HEK293 (cell line): ENCODE measurements at regions not wholly inside any gene's neighbourhood (a gene's known extent, or its start where the extent isn't known, plus 50 kb on each side); places are given as distances from the start of the nearest gene placed in this dataset.

Experiments
- CTCF ChIA-PET: fragments of 350-600 bp; formaldehyde crosslinking; extraction: SDS; loops from one replicate; lab custom pipeline; 2021; ENCODE audit warnings: antibody characterized with exemption; lab: Yijun Ruan, JAX
- POLR2A ChIA-PET: fragments of 300-600 bp; formaldehyde crosslinking; extraction: SDS; loops from one replicate; lab custom pipeline; 2020; ENCODE audit warnings: antibody characterized with exemption, inconsistent platforms; lab: Yijun Ruan, JAX
- H3K27ac ChIP-seq: fragments of 200-500 bp; sonication (Bioruptor generic); 2 replicates; pipeline ENCODE4 v1.5.1; 2014; ENCODE audit warnings: low read depth, low read length, control low read depth, inconsistent platforms; ENCODE audit errors: extremely low read depth
- H3K36me3 ChIP-seq, 2 experiments: fragments of 200-500 bp in 1 of 2; sonication (Bioruptor generic) in 1 of 2; 1 replicate in 1 of 2; 2 replicates in 1 of 2; pipeline ENCODE4 v1.5.1; 2014 to 2017; ENCODE audit warnings: inconsistent platforms in 2 of 2, low read length in 2 of 2; ENCODE audit not compliant: control insufficient read depth in 2 of 2, insufficient read depth in 1 of 2
- H3K4me1 ChIP-seq: fragments of 200-500 bp; sonication (Bioruptor generic); 2 replicates; pipeline ENCODE4 v1.5.1; 2014; ENCODE audit warnings: mild to moderate bottlenecking, low read length, inconsistent platforms; ENCODE audit not compliant: control insufficient read depth, insufficient read depth
- H3K4me3 ChIP-seq: 2 replicates; pipeline ENCODE4 v1.5.1; 2011; ENCODE audit warnings: low read depth, mild to moderate bottlenecking, control low read depth, low read length, moderate library complexity
- H3K9me3 ChIP-seq: fragments of 200-500 bp; sonication (Bioruptor generic); 2 replicates; pipeline ENCODE4 v1.5.1; 2014; ENCODE audit warnings: low read depth, low read length, inconsistent platforms; ENCODE audit not compliant: control insufficient read depth, insufficient read depth
- BCL11B ChIP-seq: fragments of 450-650 bp; formaldehyde crosslinking; IDR thresholded peaks from 2 replicates; pipeline ENCODE4 v1.5.1; 2016; ENCODE audit warnings: low read depth, missing biosample characterization, missing genetic modification characterization
- ELK4 ChIP-seq: IDR thresholded peaks from 2 replicates; pipeline ENCODE4 v1.6.1; 2011; ENCODE audit warnings: mild to moderate bottlenecking, low read depth, low read length, borderline replicate concordance
- GLIS1 ChIP-seq: fragments of 450-650 bp; formaldehyde crosslinking; IDR thresholded peaks from 2 replicates; pipeline ENCODE4 v1.5.1; 2016; ENCODE audit warnings: missing biosample characterization, missing genetic modification characterization
- GLIS2 ChIP-seq: fragments of 450-650 bp; formaldehyde crosslinking; IDR thresholded peaks from 2 replicates; pipeline ENCODE4 v1.5.1; 2016; ENCODE audit warnings: missing biosample characterization, missing genetic modification characterization
- HOXC10 ChIP-seq: sonication (generic); formaldehyde crosslinking; IDR thresholded peaks from 2 replicates; pipeline ENCODE4 v1.8.1; 2023; ENCODE audit warnings: mild to moderate bottlenecking, missing genetic modification reagents
- KLF10 ChIP-seq: fragments of 450-650 bp; IDR thresholded peaks from 2 replicates; pipeline ENCODE4 v1.5.1; 2018; ENCODE audit warnings: missing biosample characterization, mild to moderate bottlenecking, missing genetic modification characterization
- SP7 ChIP-seq: fragments of 450-650 bp; formaldehyde crosslinking; IDR thresholded peaks from 2 replicates; pipeline ENCODE4 v1.5.1; 2016; ENCODE audit warnings: missing biosample characterization, missing genetic modification characterization
- TCF7L2 ChIP-seq: IDR thresholded peaks from 2 replicates; pipeline ENCODE4 v1.6.1; 2011; ENCODE audit warnings: low read depth, mild to moderate bottlenecking, inconsistent platforms, low read length, moderate library complexity, borderline replicate concordance
- ZBTB11 ChIP-seq: fragments of 450-650 bp; formaldehyde crosslinking; conservative IDR thresholded peaks from 2 replicates; pipeline ENCODE4 v1.5.1; 2016; ENCODE audit warnings: low read depth, missing biosample characterization, missing genetic modification characterization
- ZBTB49 ChIP-seq: fragments of 450-650 bp; formaldehyde crosslinking; IDR thresholded peaks from 2 replicates; pipeline ENCODE4 v1.5.1; 2016; ENCODE audit warnings: missing biosample characterization, missing genetic modification characterization, low read depth
- ZNF140 ChIP-seq: fragments of 450-650 bp; formaldehyde crosslinking; IDR thresholded peaks from 2 replicates; pipeline ENCODE4 v1.5.1; 2016; ENCODE audit warnings: missing biosample characterization, missing genetic modification characterization
- ZNF184 ChIP-seq: fragments of 450-650 bp; IDR thresholded peaks from 2 replicates; pipeline ENCODE4 v1.5.1; 2018; ENCODE audit warnings: missing biosample characterization, mild to moderate bottlenecking, missing genetic modification characterization
- ZNF221 ChIP-seq: fragments of 450-650 bp; formaldehyde crosslinking; IDR thresholded peaks from 2 replicates; pipeline ENCODE4 v1.5.1; 2017; ENCODE audit warnings: missing biosample characterization, missing genetic modification characterization, borderline replicate concordance
- ZNF223 ChIP-seq: fragments of 450-650 bp; formaldehyde crosslinking; IDR thresholded peaks from 2 replicates; pipeline ENCODE4 v1.5.1; 2016; ENCODE audit warnings: missing biosample characterization, missing genetic modification characterization
- ZNF248 ChIP-seq: fragments of 450-650 bp; formaldehyde crosslinking; IDR thresholded peaks from 2 replicates; pipeline ENCODE4 v1.5.1; 2017; ENCODE audit warnings: missing biosample characterization, missing genetic modification characterization
- ZNF426 ChIP-seq: fragments of 450-650 bp; formaldehyde crosslinking; IDR thresholded peaks from 2 replicates; pipeline ENCODE4 v1.5.1; 2017; ENCODE audit warnings: missing biosample characterization, missing genetic modification characterization, mild to moderate bottlenecking, inconsistent platforms, moderate library complexity
- ZNF513 ChIP-seq: fragments of 450-650 bp; IDR thresholded peaks from 2 replicates; pipeline ENCODE4 v1.5.1; 2018; ENCODE audit warnings: missing biosample characterization, missing genetic modification characterization
- ZNF544 ChIP-seq: fragments of 450-650 bp; formaldehyde crosslinking; IDR thresholded peaks from 2 replicates; pipeline ENCODE4 v1.5.0; 2017; ENCODE audit warnings: missing biosample characterization, missing genetic modification characterization
- ZNF660 ChIP-seq: fragments of 450-650 bp; IDR thresholded peaks from 2 replicates; pipeline ENCODE4 v1.5.1; 2018; ENCODE audit warnings: missing biosample characterization, mild to moderate bottlenecking, missing genetic modification characterization
- ZNF704 ChIP-seq: fragments of 450-650 bp; formaldehyde crosslinking; IDR thresholded peaks from 2 replicates; pipeline ENCODE4 v1.5.1; 2016; ENCODE audit warnings: missing biosample characterization, missing genetic modification characterization
- ZSCAN5A ChIP-seq: fragments of 450-650 bp; formaldehyde crosslinking; IDR thresholded peaks from 2 replicates; pipeline ENCODE4 v1.5.1; 2016; ENCODE audit warnings: missing biosample characterization, missing genetic modification characterization

GRCh38 chr3:168197162-168197561, 101.4 kb upstream of the GOLIM4 start:
- Histone ChIP-seq H3K4me1 (no peaks in the 10 kb centered on the region), H3K4me3 (no peak overlapping the region)
- POLR2A ChIA-PET = no interaction called here
- TF ChIP-seq ZNF660 (tag by site-specific recombination) (no peak), ZNF140 (tag by site-specific recombination) (no peak), GLIS2 (no peak), ELK4 (no peak), ZBTB49 (no peak), ZNF544 (tag by site-specific recombination) (no peak), ZNF184 (tag by site-specific recombination) (no peak), ZSCAN5A (tag by site-specific recombination) (no peak)
- TF ChIP-seq, all 188 proteins: peak for 0
- CTCF ChIA-PET = interaction anchor here (0.7 kb wide), 1 partner anchor 711 kb away, joined by 3 read pairs; no protein-coding TSS in a partner anchor
- Histone ChIP-seq H3K36me3 (no peaks in the 10 kb centered on the region), H3K27ac (no peak overlapping the region), H3K9me3 (no peaks in the 10 kb centered on the region)

GRCh38 chr3:168191856-168192255, 96.1 kb upstream of the GOLIM4 start:
- no peaks in the 10 kb centered on the region for H3K9me3 ChIP-seq
- H3K27ac ChIP-seq = no peak overlapping the region
- POLR2A ChIA-PET = no interaction called here
- TF ChIP-seq GLIS1 (tag by site-specific recombination) = 0 out of 2 replicates have a peak, but pooled peaks have one; percentile 9
- no peak for TF ChIP-seq BCL11B
- TF ChIP-seq, all 188 proteins: peak for 1
- no peak overlapping the region for H3K4me3 ChIP-seq
- no peaks in the 10 kb centered on the region for H3K4me1 ChIP-seq
- CTCF ChIA-PET = interaction anchor here (0.6 to 0.8 kb wide), 2 partner anchors 145 to 655 kb away, joined by 3 to 4 read pairs; no protein-coding TSS in a partner anchor
- H3K36me3 ChIP-seq = no peaks in the 10 kb centered on the region

GRCh38 chr3:168187233-168187632, 91.5 kb upstream of the GOLIM4 start:
- no peaks in the 10 kb centered on the region for H3K4me1 ChIP-seq
- H3K27ac ChIP-seq = no peak overlapping the region
- CTCF ChIA-PET = no interaction called here
- POLR2A ChIA-PET = no interaction called here
- no peaks in the 10 kb centered on the region for H3K9me3 ChIP-seq
- H3K4me3 ChIP-seq = no peak overlapping the region
- H3K36me3 ChIP-seq = no peaks in the 10 kb centered on the region
- TF ChIP-seq ZNF248 (tag by site-specific recombination) (no peak), HOXC10 (CRISPR knock-in tag) (no peak), KLF10 (tag by site-specific recombination) (no peak), ZBTB11 (tag by site-specific recombination) (no peak), TCF7L2 (no peak), ZNF223 (no peak), ZNF704 (no peak), ZNF513 (no peak), ZNF426 (tag by site-specific recombination) (no peak), SP7 (tag by site-specific recombination) (no peak), ZNF221 (tag by site-specific recombination) (no peak)
